HEK293 (cell line): ENCODE measurements at regions not wholly inside any gene's neighbourhood (a gene's known extent, or its start where the extent isn't known, plus 50 kb on each side); places are given as distances from the start of the nearest gene placed in this dataset.

Experiments used
- CTCF ChIA-PET: fragments of 350-600 bp; formaldehyde crosslinking; extraction: SDS; loops from one replicate; lab custom pipeline; 2021; ENCODE audit warnings: antibody characterized with exemption; lab: Yijun Ruan, JAX
- POLR2A ChIA-PET: fragments of 300-600 bp; formaldehyde crosslinking; extraction: SDS; loops from one replicate; lab custom pipeline; 2020; ENCODE audit warnings: antibody characterized with exemption, inconsistent platforms; lab: Yijun Ruan, JAX
- H3K27ac ChIP-seq: fragments of 200-500 bp; sonication (Bioruptor generic); 2 replicates; pipeline ENCODE4 v1.5.1; 2014; ENCODE audit warnings: low read depth, low read length, control low read depth, inconsistent platforms; ENCODE audit errors: extremely low read depth
- H3K36me3 ChIP-seq, 2 experiments: fragments of 200-500 bp in 1 of 2; sonication (Bioruptor generic) in 1 of 2; 1 replicate in 1 of 2; 2 replicates in 1 of 2; pipeline ENCODE4 v1.5.1; 2014 to 2017; ENCODE audit warnings: inconsistent platforms in 2 of 2, low read length in 2 of 2; ENCODE audit not compliant: control insufficient read depth in 2 of 2, insufficient read depth in 1 of 2
- H3K4me1 ChIP-seq: fragments of 200-500 bp; sonication (Bioruptor generic); 2 replicates; pipeline ENCODE4 v1.5.1; 2014; ENCODE audit warnings: mild to moderate bottlenecking, low read length, inconsistent platforms; ENCODE audit not compliant: control insufficient read depth, insufficient read depth
- H3K4me3 ChIP-seq: 2 replicates; pipeline ENCODE4 v1.5.1; 2011; ENCODE audit warnings: low read depth, mild to moderate bottlenecking, control low read depth, low read length, moderate library complexity
- H3K9me3 ChIP-seq: fragments of 200-500 bp; sonication (Bioruptor generic); 2 replicates; pipeline ENCODE4 v1.5.1; 2014; ENCODE audit warnings: low read depth, low read length, inconsistent platforms; ENCODE audit not compliant: control insufficient read depth, insufficient read depth
- EGR2 ChIP-seq: fragments of 450-650 bp; formaldehyde crosslinking; IDR thresholded peaks from 2 replicates; pipeline ENCODE4 v1.5.1; 2016; ENCODE audit warnings: low read depth, missing biosample characterization, missing genetic modification characterization
- GLIS2 ChIP-seq: fragments of 450-650 bp; formaldehyde crosslinking; IDR thresholded peaks from 2 replicates; pipeline ENCODE4 v1.5.1; 2016; ENCODE audit warnings: missing biosample characterization, missing genetic modification characterization
- KLF7 ChIP-seq: fragments of 450-650 bp; formaldehyde crosslinking; IDR thresholded peaks from 2 replicates; pipeline ENCODE4 v1.5.1; 2016; ENCODE audit warnings: missing biosample characterization, missing genetic modification characterization, borderline replicate concordance
- SALL2 ChIP-seq: fragments of 450-650 bp; formaldehyde crosslinking; IDR thresholded peaks from 2 replicates; pipeline ENCODE4 v1.5.0; 2017; ENCODE audit warnings: missing biosample characterization, mild to moderate bottlenecking, missing genetic modification characterization, borderline replicate concordance
- ZBTB1 ChIP-seq: fragments of 450-650 bp; formaldehyde crosslinking; IDR thresholded peaks from 2 replicates; pipeline ENCODE4 v1.5.1; 2016; ENCODE audit warnings: missing biosample characterization, missing genetic modification characterization
- ZFHX2 ChIP-seq: fragments of 450-650 bp; formaldehyde crosslinking; conservative IDR thresholded peaks from 2 replicates; pipeline ENCODE4 v1.5.1; 2016; ENCODE audit warnings: missing biosample characterization, missing genetic modification characterization
- ZFP37 ChIP-seq: fragments of 450-650 bp; formaldehyde crosslinking; IDR thresholded peaks from 2 replicates; pipeline ENCODE4 v1.5.1; 2016; ENCODE audit warnings: missing biosample characterization, missing genetic modification characterization
- ZNF121 ChIP-seq: fragments of 450-650 bp; formaldehyde crosslinking; IDR thresholded peaks from 2 replicates; pipeline ENCODE4 v1.5.1; 2016; ENCODE audit warnings: missing biosample characterization, missing genetic modification characterization
- ZNF132 ChIP-seq: fragments of 450-650 bp; formaldehyde crosslinking; IDR thresholded peaks from 2 replicates; pipeline ENCODE4 v1.5.1; 2017; ENCODE audit warnings: missing biosample characterization, missing genetic modification characterization, borderline replicate concordance
- ZNF138 ChIP-seq: fragments of 450-650 bp; formaldehyde crosslinking; IDR thresholded peaks from 2 replicates; pipeline ENCODE4 v1.5.1; 2016; ENCODE audit warnings: missing biosample characterization, missing genetic modification characterization, borderline replicate concordance
- ZNF157 ChIP-seq: fragments of 450-650 bp; formaldehyde crosslinking; IDR thresholded peaks from 2 replicates; pipeline ENCODE4 v1.5.1; 2016; ENCODE audit warnings: missing biosample characterization, missing genetic modification characterization
- ZNF366 ChIP-seq: fragments of 450-650 bp; formaldehyde crosslinking; conservative IDR thresholded peaks from 2 replicates; pipeline ENCODE4 v1.5.1; 2016; ENCODE audit warnings: missing biosample characterization, missing genetic modification characterization
- ZNF530 ChIP-seq: fragments of 450-650 bp; formaldehyde crosslinking; IDR thresholded peaks from 2 replicates; pipeline ENCODE4 v1.5.1; 2016; ENCODE audit warnings: low read depth, missing biosample characterization, missing genetic modification characterization
- ZNF837 ChIP-seq: fragments of 450-650 bp; formaldehyde crosslinking; IDR thresholded peaks from 2 replicates; pipeline ENCODE4 v1.5.1; 2016; ENCODE audit warnings: missing biosample characterization, missing genetic modification characterization
- ZXDB ChIP-seq: fragments of 450-650 bp; formaldehyde crosslinking; IDR thresholded peaks from 2 replicates; pipeline ENCODE4 v1.5.1; 2016; ENCODE audit warnings: missing biosample characterization, missing genetic modification characterization
- TF ChIP-seq, protein P1 (sequence below): fragments of 450-650 bp; formaldehyde crosslinking; IDR thresholded peaks from 2 replicates; pipeline ENCODE4 v1.5.1; 2017; ENCODE audit warnings: missing biosample characterization, missing genetic modification characterization
- TF ChIP-seq, protein P2 (sequence below): fragments of 450-650 bp; formaldehyde crosslinking; IDR thresholded peaks from 2 replicates; pipeline ENCODE4 v1.5.1; 2017; ENCODE audit warnings: missing biosample characterization, missing genetic modification characterization
- TF ChIP-seq, protein P3 (sequence below): fragments of 450-650 bp; formaldehyde crosslinking; IDR thresholded peaks from 2 replicates; pipeline ENCODE4 v1.5.1; 2016; ENCODE audit warnings: missing biosample characterization, missing genetic modification characterization
- TF ChIP-seq, protein P4 (sequence below): fragments of 450-650 bp; formaldehyde crosslinking; IDR thresholded peaks from 2 replicates; pipeline ENCODE4 v1.5.1; 2016; ENCODE audit warnings: missing biosample characterization, missing genetic modification characterization, low read depth

DNA sequence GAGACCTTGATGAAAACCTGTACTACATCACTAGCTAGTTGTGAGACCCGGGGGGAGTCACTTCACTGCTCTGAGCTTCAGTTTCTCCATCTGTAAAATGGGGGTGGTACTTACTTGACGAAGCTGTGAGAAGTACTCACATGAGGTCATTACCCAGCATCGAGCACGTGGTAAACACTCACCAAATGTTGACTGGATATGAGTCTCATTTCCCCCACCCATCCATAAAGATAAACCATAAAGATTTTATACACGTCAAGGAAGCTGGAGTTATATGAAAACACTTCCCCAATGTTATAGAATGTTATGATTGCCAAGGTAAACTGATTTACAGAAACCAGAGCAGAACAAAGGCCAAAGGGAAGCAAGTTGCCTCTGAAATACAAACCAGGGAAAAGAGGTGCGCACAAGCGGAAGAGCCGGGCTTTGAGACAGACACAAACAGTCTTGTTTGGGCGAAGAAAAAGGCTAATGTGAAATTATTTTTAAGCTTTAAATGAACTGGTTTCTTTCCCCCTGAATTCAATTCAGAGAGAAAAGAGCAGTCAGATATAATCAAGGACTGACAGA lies 536.8 kb downstream of the MED13L start:
- Histone ChIP-seq H3K4me1 (no peaks in the 10 kb centered on the region), H3K36me3 (no peaks in the 10 kb centered on the region), H3K9me3 (no peaks in the 10 kb centered on the region), H3K4me3 (no peak overlapping the region), H3K27ac (no peak overlapping the region)
- POLR2A ChIA-PET = no interaction called here
- CTCF ChIA-PET = interaction anchor here (0.6 to 1.2 kb wide), 3 partner anchors 12 to 1155 kb away, joined by 3 to 8 read pairs (median 5); no protein-coding TSS in a partner anchor
- TF ChIP-seq ZNF157 (no peak), EGR2 (tag by site-specific recombination) (no peak), ZNF121 (tag by site-specific recombination) (no peak), ZFP37 (tag by site-specific recombination) (no peak)

DNA sequence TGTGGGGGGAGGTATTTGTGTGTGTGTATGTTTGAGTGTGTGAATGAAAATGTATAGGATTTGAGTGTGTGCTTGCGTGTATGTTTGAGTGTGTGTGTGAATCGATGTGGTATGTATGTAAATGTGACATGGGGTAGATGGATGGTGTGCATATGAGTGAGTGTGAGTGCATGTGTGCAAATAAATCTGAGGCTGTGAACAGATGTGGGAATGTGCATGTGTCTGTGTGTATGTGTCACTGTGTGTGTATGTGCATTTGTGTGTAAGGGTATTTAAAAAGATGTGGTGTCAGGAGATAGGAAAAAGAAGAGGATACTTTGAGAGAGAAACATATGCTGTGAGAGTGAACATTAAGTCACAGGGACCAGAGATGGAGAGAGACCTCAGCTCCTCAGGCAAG lies 539.6 kb downstream of the MED13L start:
- H3K36me3 ChIP-seq = no peaks in the 10 kb centered on the region
- POLR2A ChIA-PET = no interaction called here
- no peak overlapping the region for H3K27ac ChIP-seq
- H3K9me3 ChIP-seq = no peaks in the 10 kb centered on the region
- TF ChIP-seq, protein P1, sequence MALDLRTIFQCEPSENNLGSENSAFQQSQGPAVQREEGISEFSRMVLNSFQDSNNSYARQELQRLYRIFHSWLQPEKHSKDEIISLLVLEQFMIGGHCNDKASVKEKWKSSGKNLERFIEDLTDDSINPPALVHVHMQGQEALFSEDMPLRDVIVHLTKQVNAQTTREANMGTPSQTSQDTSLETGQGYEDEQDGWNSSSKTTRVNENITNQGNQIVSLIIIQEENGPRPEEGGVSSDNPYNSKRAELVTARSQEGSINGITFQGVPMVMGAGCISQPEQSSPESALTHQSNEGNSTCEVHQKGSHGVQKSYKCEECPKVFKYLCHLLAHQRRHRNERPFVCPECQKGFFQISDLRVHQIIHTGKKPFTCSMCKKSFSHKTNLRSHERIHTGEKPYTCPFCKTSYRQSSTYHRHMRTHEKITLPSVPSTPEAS (tag by site-specific recombination) = peak; percentile 86
- TF ChIP-seq, protein P2, sequence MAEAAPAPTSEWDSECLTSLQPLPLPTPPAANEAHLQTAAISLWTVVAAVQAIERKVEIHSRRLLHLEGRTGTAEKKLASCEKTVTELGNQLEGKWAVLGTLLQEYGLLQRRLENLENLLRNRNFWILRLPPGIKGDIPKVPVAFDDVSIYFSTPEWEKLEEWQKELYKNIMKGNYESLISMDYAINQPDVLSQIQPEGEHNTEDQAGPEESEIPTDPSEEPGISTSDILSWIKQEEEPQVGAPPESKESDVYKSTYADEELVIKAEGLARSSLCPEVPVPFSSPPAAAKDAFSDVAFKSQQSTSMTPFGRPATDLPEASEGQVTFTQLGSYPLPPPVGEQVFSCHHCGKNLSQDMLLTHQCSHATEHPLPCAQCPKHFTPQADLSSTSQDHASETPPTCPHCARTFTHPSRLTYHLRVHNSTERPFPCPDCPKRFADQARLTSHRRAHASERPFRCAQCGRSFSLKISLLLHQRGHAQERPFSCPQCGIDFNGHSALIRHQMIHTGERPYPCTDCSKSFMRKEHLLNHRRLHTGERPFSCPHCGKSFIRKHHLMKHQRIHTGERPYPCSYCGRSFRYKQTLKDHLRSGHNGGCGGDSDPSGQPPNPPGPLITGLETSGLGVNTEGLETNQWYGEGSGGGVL (tag by site-specific recombination) = 0 out of 2 replicates have a peak, but pooled peaks have one; percentile 11
- TF ChIP-seq, protein P3, sequence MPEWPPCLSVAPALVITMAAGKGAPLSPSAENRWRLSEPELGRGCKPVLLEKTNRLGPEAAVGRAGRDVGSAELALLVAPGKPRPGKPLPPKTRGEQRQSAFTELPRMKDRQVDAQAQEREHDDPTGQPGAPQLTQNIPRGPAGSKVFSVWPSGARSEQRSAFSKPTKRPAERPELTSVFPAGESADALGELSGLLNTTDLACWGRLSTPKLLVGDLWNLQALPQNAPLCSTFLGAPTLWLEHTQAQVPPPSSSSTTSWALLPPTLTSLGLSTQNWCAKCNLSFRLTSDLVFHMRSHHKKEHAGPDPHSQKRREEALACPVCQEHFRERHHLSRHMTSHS = no peak
- TF ChIP-seq ZBTB1 (tag by site-specific recombination) = no peak
- TF ChIP-seq, all 188 proteins: peak for 2
- Histone ChIP-seq H3K4me1 (no peaks in the 10 kb centered on the region), H3K4me3 (no peak overlapping the region)
- CTCF ChIA-PET = no interaction called here

DNA sequence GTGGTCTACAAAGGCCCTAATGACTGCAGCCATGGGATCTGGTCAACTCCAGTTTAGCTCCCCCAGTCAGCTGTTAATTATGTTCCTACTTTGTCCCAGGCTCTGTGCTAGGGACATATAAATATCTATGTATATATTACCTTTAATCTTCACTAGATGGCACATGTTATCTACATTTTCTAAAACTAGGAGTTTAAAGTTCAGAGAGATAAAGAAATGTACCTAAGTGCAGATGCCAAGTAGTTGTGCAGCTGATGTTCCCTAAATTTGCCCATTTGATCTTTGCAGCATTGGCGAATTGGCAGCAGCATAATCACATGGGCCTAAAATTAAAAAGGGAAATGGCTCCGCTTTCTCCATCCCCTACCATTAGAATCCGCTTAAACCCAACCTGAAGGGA lies 541.1 kb downstream of the MED13L start:
- ChIA-PET CTCF (no interaction called here), POLR2A (no interaction called here)
- Histone ChIP-seq H3K9me3 (no peaks in the 10 kb centered on the region), H3K4me3 (no peak overlapping the region), H3K4me1 (no peaks in the 10 kb centered on the region), H3K27ac (no peak overlapping the region), H3K36me3 (no peaks in the 10 kb centered on the region)
- no peak for TF ChIP-seq GLIS2
- no peak for TF ChIP-seq ZFHX2
- TF ChIP-seq ZNF530 (tag by site-specific recombination) = no peak
- TF ChIP-seq, protein P4, sequence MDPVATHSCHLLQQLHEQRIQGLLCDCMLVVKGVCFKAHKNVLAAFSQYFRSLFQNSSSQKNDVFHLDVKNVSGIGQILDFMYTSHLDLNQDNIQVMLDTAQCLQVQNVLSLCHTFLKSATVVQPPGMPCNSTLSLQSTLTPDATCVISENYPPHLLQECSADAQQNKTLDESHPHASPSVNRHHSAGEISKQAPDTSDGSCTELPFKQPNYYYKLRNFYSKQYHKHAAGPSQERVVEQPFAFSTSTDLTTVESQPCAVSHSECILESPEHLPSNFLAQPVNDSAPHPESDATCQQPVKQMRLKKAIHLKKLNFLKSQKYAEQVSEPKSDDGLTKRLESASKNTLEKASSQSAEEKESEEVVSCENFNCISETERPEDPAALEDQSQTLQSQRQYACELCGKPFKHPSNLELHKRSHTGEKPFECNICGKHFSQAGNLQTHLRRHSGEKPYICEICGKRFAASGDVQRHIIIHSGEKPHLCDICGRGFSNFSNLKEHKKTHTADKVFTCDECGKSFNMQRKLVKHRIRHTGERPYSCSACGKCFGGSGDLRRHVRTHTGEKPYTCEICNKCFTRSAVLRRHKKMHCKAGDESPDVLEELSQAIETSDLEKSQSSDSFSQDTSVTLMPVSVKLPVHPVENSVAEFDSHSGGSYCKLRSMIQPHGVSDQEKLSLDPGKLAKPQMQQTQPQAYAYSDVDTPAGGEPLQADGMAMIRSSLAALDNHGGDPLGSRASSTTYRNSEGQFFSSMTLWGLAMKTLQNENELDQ (tag by site-specific recombination) = no peak
- no peak for TF ChIP-seq EGR2 (tag by site-specific recombination)
- TF ChIP-seq ZNF138 (tag by site-specific recombination) = no peak
- no peak for TF ChIP-seq KLF7 (tag by site-specific recombination)
- no peak for TF ChIP-seq ZXDB (tag by site-specific recombination)
- TF ChIP-seq ZNF366 (tag by site-specific recombination) = no peak
- no peak for TF ChIP-seq SALL2 (tag by site-specific recombination)
- no peak for TF ChIP-seq ZBTB1 (tag by site-specific recombination)
- TF ChIP-seq ZNF837 (tag by site-specific recombination) = no peak
- TF ChIP-seq ZNF132 = no peak
